GM23338 (cell line): ENCODE measurements at regions not wholly inside any gene's neighbourhood (a gene's known extent, or its start where the extent isn't known, plus 50 kb on each side); places are given as distances from the start of the nearest gene placed in this dataset.

Experiments
- ATAC-seq: fragments of 200-7000 bp; cut with Tn5 transposase; 3 replicates; pipeline ENCODE4 v1.9.1; 2020
- DNase-seq: peaks from one replicate; pipeline ENCODE4 v3.0.0-alpha.2; 2015; ENCODE audit warnings: low spot score
- H2AFZ ChIP-seq: fragments of 200-600 bp; sonication (generic); 2 replicates; pipeline ENCODE4 v1.8.0; 2016; ENCODE audit warnings: antibody characterized with exemption, mild to moderate bottlenecking, moderate library complexity
- H3F3A ChIP-seq: fragments of 200-600 bp; sonication (generic); replicated peaks from 2 replicates; pipeline ENCODE4 v1.8.0; 2017; ENCODE audit warnings: antibody characterized with exemption, mixed run types, low read depth
- H3K27ac ChIP-seq: fragments of 200-600 bp; sonication (generic); 2 replicates; pipeline ENCODE4 v1.6.1; 2016; ENCODE audit warnings: low read depth
- H3K27me3 ChIP-seq: fragments of 200-600 bp; sonication (generic); 2 replicates; pipeline ENCODE4 v1.8.0; 2016; ENCODE audit warnings: mild to moderate bottlenecking, mixed run types, moderate library complexity; ENCODE audit not compliant: insufficient read depth
- H3K36me3 ChIP-seq: fragments of 200-600 bp; sonication (generic); 2 replicates; pipeline ENCODE4 v1.8.0; 2016; ENCODE audit warnings: mild to moderate bottlenecking; ENCODE audit not compliant: insufficient read depth
- H3K4me1 ChIP-seq: fragments of 200-600 bp; sonication (generic); 2 replicates; pipeline ENCODE4 v1.8.0; 2016; ENCODE audit warnings: mild to moderate bottlenecking, moderate library complexity; ENCODE audit not compliant: insufficient read depth
- H3K4me2 ChIP-seq: fragments of 200-600 bp; sonication (generic); 2 replicates; pipeline ENCODE4 v1.7.1; 2017; ENCODE audit warnings: mixed run types
- H3K4me3 ChIP-seq: fragments of 200-600 bp; sonication (generic); 2 replicates; pipeline ENCODE4 v1.6.1; 2016; ENCODE audit warnings: mixed run types
- H3K79me2 ChIP-seq: fragments of 200-600 bp; sonication (generic); replicated peaks from 2 replicates; pipeline ENCODE4 v1.8.0; 2017; ENCODE audit warnings: mild to moderate bottlenecking; ENCODE audit not compliant: insufficient read depth
- H3K9me2 ChIP-seq: fragments of 200-600 bp; sonication (generic); 2 replicates; pipeline ENCODE4 v1.8.0; 2017; ENCODE audit not compliant: insufficient read depth
- H4K20me1 ChIP-seq: fragments of 200-600 bp; sonication (generic); replicated peaks from 2 replicates; pipeline ENCODE4 v1.8.0; 2017; ENCODE audit warnings: mild to moderate bottlenecking; ENCODE audit not compliant: insufficient read depth
- H3K27ac Mint-ChIP-seq: 2 replicates; pipeline ENCODE4 v1.8.0; 2020; ENCODE audit warnings: inconsistent platforms, mild to moderate bottlenecking, moderate library complexity, mixed read lengths
- H3K27me3 Mint-ChIP-seq: 3 replicates; pipeline ENCODE4 v1.8.0; 2022; ENCODE audit warnings: low read depth, mild to moderate bottlenecking, moderate library complexity, mixed read lengths, inconsistent platforms; ENCODE audit not compliant: insufficient read depth, poor library complexity
- H3K36me3 Mint-ChIP-seq: 3 replicates; pipeline ENCODE4 v1.8.0; 2021; ENCODE audit warnings: low read depth, mild to moderate bottlenecking, inconsistent platforms, moderate library complexity, mixed read lengths
- H3K4me1 Mint-ChIP-seq: 3 replicates; pipeline ENCODE4 v1.8.0; 2020; ENCODE audit warnings: mild to moderate bottlenecking, inconsistent platforms, mixed read lengths
- H3K4me3 Mint-ChIP-seq: 3 replicates; pipeline ENCODE4 v1.8.0; 2021; ENCODE audit warnings: moderate library complexity, mild to moderate bottlenecking, inconsistent platforms, mixed read lengths
- H3K9me3 Mint-ChIP-seq: 3 replicates; pipeline ENCODE4 v1.8.0; 2020; ENCODE audit warnings: moderate library complexity, mild to moderate bottlenecking, inconsistent platforms, mixed read lengths
- CREB1 ChIP-seq: fragments of 250-450 bp; sonication (Bioruptor Pico); IDR thresholded peaks from 2 replicates; pipeline ENCODE4 v1.5.0; 2020; ENCODE audit warnings: low read depth, mild to moderate bottlenecking, moderate library complexity
- EZH2 ChIP-seq: fragments of 200-600 bp; sonication (generic); IDR thresholded peaks from one replicate; pipeline ENCODE4 v1.8.0; 2017; ENCODE audit warnings: antibody characterized with exemption, mild to moderate bottlenecking, low read depth; ENCODE audit not compliant: unreplicated experiment
- EZH2phosphoT487 ChIP-seq: fragments of 200-600 bp; sonication (generic); IDR thresholded peaks from one replicate; pipeline ENCODE4 v1.8.1; 2018; ENCODE audit warnings: antibody characterized with exemption; ENCODE audit not compliant: unreplicated experiment
- JUNB ChIP-seq: IDR thresholded peaks from one replicate; pipeline ENCODE4 v1.6.1; 2016; ENCODE audit warnings: antibody characterized with exemption; ENCODE audit not compliant: unreplicated experiment
- NANOG ChIP-seq: IDR thresholded peaks from 2 replicates; pipeline ENCODE4 v1.6.1; 2016; ENCODE audit warnings: antibody characterized with exemption, borderline replicate concordance
- POLR2AphosphoS5 ChIP-seq: IDR thresholded peaks from 2 replicates; pipeline ENCODE4 v1.6.1; 2016; ENCODE audit warnings: antibody characterized with exemption, low read depth
- REST ChIP-seq: IDR thresholded peaks from one replicate; pipeline ENCODE4 v1.6.1; 2018; ENCODE audit warnings: antibody characterized with exemption; ENCODE audit not compliant: unreplicated experiment
- STAT1 ChIP-seq: IDR thresholded peaks from one replicate; pipeline ENCODE4 v1.6.1; 2016; ENCODE audit warnings: antibody characterized with exemption; ENCODE audit not compliant: unreplicated experiment
- ZNF114 ChIP-seq: fragments of 250-450 bp; sonication (Bioruptor Pico); IDR thresholded peaks from 2 replicates; pipeline ENCODE4 v1.5.0; 2020; ENCODE audit warnings: mild to moderate bottlenecking, moderate library complexity
- ZNF331 ChIP-seq: fragments of 250-450 bp; sonication (Bioruptor Pico); IDR thresholded peaks from 2 replicates; pipeline ENCODE4 v1.5.0; 2020; ENCODE audit warnings: low read depth, mild to moderate bottlenecking, moderate library complexity
- TF ChIP-seq, protein P1 (sequence below), 2 experiments: fragments of 200-600 bp in 1 of 2; sonication (generic) in 1 of 2; conservative IDR thresholded peaks; 2 replicates each; pipeline versions ENCODE4 v1.5.1 to v1.6.1; 2016 to 2017; ENCODE audit warnings: antibody characterized with exemption in 2 of 2, low read depth in 2 of 2, mild to moderate bottlenecking in 2 of 2, moderate library complexity in 1 of 2
- TF ChIP-seq, protein P2 (sequence below): IDR thresholded peaks from 2 replicates; pipeline ENCODE4 v1.6.1; 2016; ENCODE audit warnings: antibody characterized with exemption
- TF ChIP-seq, protein P3 (sequence below): fragments of 250-450 bp; sonication (Bioruptor Pico); IDR thresholded peaks from 2 replicates; pipeline ENCODE4 v1.5.0; 2020; ENCODE audit warnings: mild to moderate bottlenecking, moderate library complexity

DNA sequence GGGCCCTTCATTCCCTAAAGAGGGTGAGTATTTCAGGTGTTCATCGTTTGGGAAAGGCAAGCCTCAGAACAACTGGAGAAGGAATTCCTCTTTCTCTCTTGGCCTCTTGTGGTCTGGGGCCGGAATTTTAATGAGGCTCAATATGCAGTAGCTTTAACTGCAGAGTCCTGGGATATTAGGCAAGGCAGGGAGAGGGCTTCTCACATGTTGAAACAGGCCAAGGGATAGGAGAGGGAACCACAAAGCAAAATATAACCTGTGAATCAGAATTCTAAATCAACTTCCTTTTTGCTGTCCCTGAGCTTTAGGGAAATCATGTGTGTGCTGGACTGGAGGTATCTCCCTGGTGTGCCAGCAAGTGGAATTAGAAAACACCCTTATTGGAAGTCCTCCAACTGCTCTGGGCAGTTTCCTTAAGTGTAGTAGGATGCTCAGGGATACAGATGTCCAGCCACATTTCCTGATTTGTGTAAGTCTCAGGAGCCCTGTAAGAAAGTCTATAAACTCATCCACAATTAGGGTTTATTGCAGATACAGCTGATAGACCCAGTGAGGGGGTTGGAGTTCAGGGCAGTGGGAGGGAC lies 215.8 kb upstream of the ZRANB2 start:
- Histone ChIP-seq H3K27ac (no peak overlapping the region), H3K4me3 (no peak overlapping the region), H3K4me1 (no peaks in the 10 kb centered on the region), H3K27me3 (no peaks in the 10 kb centered on the region), H3K79me2 (no peaks in the 10 kb centered on the region), H2AFZ (no peak overlapping the region), H3K36me3 (no peaks in the 10 kb centered on the region), H3K9me2 (peaks cover 7% of the 10 kb centered on the region; the same call in 1 of the 2 replicates), H3F3A (no peaks in the 10 kb centered on the region), H3K4me2 (no peak overlapping the region), H4K20me1 (no peaks in the 10 kb centered on the region)
- TF ChIP-seq NANOG = no peak
- no peak for TF ChIP-seq JUNB
- TF ChIP-seq POLR2AphosphoS5 = no peak
- TF ChIP-seq STAT1 = no peak
- TF ChIP-seq, protein P1, sequence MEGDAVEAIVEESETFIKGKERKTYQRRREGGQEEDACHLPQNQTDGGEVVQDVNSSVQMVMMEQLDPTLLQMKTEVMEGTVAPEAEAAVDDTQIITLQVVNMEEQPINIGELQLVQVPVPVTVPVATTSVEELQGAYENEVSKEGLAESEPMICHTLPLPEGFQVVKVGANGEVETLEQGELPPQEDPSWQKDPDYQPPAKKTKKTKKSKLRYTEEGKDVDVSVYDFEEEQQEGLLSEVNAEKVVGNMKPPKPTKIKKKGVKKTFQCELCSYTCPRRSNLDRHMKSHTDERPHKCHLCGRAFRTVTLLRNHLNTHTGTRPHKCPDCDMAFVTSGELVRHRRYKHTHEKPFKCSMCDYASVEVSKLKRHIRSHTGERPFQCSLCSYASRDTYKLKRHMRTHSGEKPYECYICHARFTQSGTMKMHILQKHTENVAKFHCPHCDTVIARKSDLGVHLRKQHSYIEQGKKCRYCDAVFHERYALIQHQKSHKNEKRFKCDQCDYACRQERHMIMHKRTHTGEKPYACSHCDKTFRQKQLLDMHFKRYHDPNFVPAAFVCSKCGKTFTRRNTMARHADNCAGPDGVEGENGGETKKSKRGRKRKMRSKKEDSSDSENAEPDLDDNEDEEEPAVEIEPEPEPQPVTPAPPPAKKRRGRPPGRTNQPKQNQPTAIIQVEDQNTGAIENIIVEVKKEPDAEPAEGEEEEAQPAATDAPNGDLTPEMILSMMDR (conservative IDR thresholded peaks at IDR 0.05; ENCODE audit: low read depth in 2 of 2) = no peak
- no peak for TF ChIP-seq REST
- no peak for TF ChIP-seq ZNF114
- TF ChIP-seq EZH2 = no peak
- no peak for TF ChIP-seq EZH2phosphoT487
- no peak for TF ChIP-seq ZNF331
- TF ChIP-seq, protein P2, sequence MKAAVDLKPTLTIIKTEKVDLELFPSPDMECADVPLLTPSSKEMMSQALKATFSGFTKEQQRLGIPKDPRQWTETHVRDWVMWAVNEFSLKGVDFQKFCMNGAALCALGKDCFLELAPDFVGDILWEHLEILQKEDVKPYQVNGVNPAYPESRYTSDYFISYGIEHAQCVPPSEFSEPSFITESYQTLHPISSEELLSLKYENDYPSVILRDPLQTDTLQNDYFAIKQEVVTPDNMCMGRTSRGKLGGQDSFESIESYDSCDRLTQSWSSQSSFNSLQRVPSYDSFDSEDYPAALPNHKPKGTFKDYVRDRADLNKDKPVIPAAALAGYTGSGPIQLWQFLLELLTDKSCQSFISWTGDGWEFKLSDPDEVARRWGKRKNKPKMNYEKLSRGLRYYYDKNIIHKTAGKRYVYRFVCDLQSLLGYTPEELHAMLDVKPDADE = no peak
- TF ChIP-seq, protein P3, sequence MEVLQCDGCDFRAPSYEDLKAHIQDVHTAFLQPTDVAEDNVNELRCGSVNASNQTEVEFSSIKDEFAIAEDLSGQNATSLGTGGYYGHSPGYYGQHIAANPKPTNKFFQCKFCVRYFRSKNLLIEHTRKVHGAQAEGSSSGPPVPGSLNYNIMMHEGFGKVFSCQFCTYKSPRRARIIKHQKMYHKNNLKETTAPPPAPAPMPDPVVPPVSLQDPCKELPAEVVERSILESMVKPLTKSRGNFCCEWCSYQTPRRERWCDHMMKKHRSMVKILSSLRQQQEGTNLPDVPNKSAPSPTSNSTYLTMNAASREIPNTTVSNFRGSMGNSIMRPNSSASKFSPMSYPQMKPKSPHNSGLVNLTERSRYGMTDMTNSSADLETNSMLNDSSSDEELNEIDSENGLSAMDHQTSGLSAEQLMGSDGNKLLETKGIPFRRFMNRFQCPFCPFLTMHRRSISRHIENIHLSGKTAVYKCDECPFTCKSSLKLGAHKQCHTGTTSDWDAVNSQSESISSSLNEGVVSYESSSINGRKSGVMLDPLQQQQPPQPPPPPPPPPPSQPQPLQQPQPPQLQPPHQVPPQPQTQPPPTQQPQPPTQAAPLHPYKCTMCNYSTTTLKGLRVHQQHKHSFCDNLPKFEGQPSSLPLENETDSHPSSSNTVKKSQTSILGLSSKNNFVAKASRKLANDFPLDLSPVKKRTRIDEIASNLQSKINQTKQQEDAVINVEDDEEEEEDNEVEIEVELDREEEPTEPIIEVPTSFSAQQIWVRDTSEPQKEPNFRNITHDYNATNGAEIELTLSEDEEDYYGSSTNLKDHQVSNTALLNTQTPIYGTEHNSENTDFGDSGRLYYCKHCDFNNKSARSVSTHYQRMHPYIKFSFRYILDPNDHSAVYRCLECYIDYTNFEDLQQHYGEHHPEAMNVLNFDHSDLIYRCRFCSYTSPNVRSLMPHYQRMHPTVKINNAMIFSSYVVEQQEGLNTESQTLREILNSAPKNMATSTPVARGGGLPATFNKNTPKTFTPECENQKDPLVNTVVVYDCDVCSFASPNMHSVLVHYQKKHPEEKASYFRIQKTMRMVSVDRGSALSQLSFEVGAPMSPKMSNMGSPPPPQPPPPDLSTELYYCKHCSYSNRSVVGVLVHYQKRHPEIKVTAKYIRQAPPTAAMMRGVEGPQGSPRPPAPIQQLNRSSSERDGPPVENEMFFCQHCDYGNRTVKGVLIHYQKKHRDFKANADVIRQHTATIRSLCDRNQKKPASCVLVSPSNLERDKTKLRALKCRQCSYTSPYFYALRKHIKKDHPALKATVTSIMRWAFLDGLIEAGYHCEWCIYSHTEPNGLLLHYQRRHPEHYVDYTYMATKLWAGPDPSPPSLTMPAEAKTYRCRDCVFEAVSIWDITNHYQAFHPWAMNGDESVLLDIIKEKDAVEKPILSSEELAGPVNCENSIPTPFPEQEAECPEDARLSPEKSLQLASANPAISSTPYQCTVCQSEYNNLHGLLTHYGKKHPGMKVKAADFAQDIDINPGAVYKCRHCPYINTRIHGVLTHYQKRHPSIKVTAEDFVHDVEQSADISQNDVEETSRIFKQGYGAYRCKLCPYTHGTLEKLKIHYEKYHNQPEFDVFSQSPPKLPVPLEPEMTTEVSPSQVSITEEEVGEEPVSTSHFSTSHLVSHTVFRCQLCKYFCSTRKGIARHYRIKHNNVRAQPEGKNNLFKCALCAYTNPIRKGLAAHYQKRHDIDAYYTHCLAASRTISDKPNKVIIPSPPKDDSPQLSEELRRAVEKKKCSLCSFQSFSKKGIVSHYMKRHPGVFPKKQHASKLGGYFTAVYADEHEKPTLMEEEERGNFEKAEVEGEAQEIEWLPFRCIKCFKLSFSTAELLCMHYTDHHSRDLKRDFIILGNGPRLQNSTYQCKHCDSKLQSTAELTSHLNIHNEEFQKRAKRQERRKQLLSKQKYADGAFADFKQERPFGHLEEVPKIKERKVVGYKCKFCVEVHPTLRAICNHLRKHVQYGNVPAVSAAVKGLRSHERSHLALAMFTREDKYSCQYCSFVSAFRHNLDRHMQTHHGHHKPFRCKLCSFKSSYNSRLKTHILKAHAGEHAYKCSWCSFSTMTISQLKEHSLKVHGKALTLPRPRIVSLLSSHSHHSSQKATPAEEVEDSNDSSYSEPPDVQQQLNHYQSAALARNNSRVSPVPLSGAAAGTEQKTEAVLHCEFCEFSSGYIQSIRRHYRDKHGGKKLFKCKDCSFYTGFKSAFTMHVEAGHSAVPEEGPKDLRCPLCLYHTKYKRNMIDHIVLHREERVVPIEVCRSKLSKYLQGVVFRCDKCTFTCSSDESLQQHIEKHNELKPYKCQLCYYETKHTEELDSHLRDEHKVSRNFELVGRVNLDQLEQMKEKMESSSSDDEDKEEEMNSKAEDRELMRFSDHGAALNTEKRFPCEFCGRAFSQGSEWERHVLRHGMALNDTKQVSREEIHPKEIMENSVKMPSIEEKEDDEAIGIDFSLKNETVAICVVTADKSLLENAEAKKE (CRISPR knock-in tag) = no peak
- no peak for TF ChIP-seq CREB1 (CRISPR knock-in tag)
- Mint-ChIP-seq H3K4me3 (no peak overlapping the region), H3K36me3 (0 out of 3 replicates have a peak, but pooled peaks cover 3% of the 10 kb centered on the region), H3K9me3 (peaks cover 3% of the 10 kb centered on the region; the same call in 1 of the 3 replicates), H3K27ac (no peak overlapping the region), H3K4me1 (peaks cover 3% of the 10 kb centered on the region), H3K27me3 (no peaks in the 10 kb centered on the region)
- ATAC-seq (no peak), DNase-seq (no peak)
